ENCODE measurements at regions not wholly inside any gene's neighbourhood (a gene's known extent, or its start where the extent isn't known, plus 50 kb on each side); places are given as distances from the start of the nearest gene placed in this dataset.
"Not testable (repeated sequence)": the region's sequence is repeated elsewhere in the genome, so short reads cannot be mapped to it uniquely, and the experiment has no call there.

DNA sequence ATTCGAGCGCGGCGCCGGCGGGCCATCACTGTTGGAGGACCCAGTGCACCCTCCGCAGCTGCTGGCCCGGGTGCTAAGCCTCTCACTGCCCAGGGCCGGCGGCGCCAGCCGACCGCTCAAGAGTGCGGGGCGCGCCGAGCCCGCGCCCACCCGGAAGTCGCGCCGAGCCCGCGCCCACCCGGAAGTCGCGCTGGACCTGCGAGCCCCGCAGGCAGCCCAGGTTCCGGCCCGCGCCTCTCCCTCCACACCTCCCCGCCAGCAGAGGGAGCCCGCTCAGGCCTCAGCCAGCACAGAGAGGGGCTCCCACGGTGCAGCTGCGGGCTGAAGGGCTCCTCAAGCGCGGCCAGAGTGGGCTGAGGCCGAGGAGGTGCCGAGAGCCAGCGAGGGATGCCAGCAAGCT lies 170.8 kb downstream of the GTF2H2C_2 start:
- H3K27ac ChIP-seq; H3K36me3 ChIP-seq; H3K4me3 ChIP-seq (ENCODE audit: low read depth, low read length); H3K9me3 ChIP-seq (ENCODE audit: severe bottlenecking); H3K27me3 ChIP-seq (ENCODE audit: insufficient read depth, low read depth, severe bottlenecking): not testable (repeated sequence)
- DNase-seq = peak; percentile 18

Data from WERI-Rb-1 (cell line).